Esophagus muscularis mucosa (tissue), 3 donors: ENCODE measurements at regions not wholly inside any gene's neighbourhood (a gene's known extent, or its start where the extent isn't known, plus 50 kb on each side); places are given as distances from the start of the nearest gene placed in this dataset.

Experiments
- CTCF ChIP-seq, 3 experiments: fragments of 200-600 bp in 2 of 3; fragments of 450-650 bp in 1 of 3; sonication (generic) in 2 of 3; IDR thresholded peaks; one replicate each; pipeline ENCODE4 v1.5.1; 2017 to 2019; ENCODE audit warnings: antibody characterized with exemption in 3 of 3, mild to moderate bottlenecking in 2 of 3, moderate library complexity in 1 of 3
- EP300 ChIP-seq: sonication (generic); formaldehyde crosslinking; IDR thresholded peaks from one replicate; pipeline ENCODE4 v1.6.1; 2017; ENCODE audit warnings: antibody characterized with exemption

- no peak for TF ChIP-seq CTCF (IDR thresholded peaks at IDR 0.05)
- no peak for TF ChIP-seq EP300
Measured at GRCh38 chr11:15886299-15886698, 470.0 kb downstream of the SOX6 start.
